GM19035 (cell line): ENCODE measurements at regions not wholly inside any gene's neighbourhood (a gene's known extent, or its start where the extent isn't known, plus 50 kb on each side); places are given as distances from the start of the nearest gene placed in this dataset.

Source experiments
- ATAC-seq: cut with Tn5 transposase; IDR thresholded peaks from one replicate; pipeline ENCODE4 v1.9.1; 2021; ENCODE audit not compliant: unreplicated experiment

- ATAC-seq: no peak
These were observed 599.1 kb downstream of the QKI start for GRCh38 chr6:164013480-164014208.

GRCh38 chr6:164011321-164011720, 596.8 kb downstream of the QKI start:
- no peak for ATAC-seq

- ATAC-seq: no peak
These were observed 596.1 kb downstream of the QKI start for GRCh38 chr6:164010441-164011103.

DNA sequence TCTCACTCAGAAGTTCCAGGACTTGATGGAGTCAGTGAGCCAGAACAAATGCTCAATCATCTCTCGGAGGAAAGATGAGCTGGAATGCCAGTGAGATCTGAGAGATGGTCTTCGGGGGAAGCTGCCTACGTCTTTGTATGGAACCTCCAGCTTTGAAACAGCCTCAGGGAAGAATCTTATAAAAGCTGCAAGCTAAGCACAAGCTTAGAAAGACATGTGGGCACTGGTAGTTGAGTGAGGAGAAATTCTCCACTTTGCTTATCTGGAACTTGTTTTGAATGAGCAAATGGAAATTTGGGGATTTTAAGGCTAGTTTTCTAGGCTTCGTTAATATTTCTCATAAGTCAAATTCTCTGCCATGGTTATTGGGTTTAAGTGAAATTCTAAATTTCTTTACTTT, 594.4 kb downstream of the QKI start:
- no peak for ATAC-seq

- ATAC-seq: no peak
These were observed 593.4 kb downstream of the QKI start for GRCh38 chr6:164007881-164008280.

DNA sequence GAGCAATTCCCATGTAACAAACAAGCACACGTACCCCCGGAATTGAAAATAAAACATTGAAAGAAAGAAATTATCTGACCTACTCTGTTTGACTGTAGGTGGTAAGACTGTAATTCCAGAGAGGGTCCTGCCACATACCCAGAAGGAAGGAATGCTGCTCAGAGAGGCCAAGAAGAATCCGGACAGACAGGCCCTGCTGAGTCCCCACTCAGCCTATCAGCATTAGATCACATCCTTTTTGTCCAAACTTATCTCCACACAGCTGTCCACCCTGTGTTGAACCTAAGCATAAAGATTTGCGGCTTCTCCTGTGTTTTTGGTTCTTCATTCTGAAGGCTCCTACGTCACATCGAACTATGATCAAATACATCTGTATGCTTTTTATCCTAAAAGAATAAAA, 591.9 kb downstream of the QKI start:
- no peak for ATAC-seq

DNA sequence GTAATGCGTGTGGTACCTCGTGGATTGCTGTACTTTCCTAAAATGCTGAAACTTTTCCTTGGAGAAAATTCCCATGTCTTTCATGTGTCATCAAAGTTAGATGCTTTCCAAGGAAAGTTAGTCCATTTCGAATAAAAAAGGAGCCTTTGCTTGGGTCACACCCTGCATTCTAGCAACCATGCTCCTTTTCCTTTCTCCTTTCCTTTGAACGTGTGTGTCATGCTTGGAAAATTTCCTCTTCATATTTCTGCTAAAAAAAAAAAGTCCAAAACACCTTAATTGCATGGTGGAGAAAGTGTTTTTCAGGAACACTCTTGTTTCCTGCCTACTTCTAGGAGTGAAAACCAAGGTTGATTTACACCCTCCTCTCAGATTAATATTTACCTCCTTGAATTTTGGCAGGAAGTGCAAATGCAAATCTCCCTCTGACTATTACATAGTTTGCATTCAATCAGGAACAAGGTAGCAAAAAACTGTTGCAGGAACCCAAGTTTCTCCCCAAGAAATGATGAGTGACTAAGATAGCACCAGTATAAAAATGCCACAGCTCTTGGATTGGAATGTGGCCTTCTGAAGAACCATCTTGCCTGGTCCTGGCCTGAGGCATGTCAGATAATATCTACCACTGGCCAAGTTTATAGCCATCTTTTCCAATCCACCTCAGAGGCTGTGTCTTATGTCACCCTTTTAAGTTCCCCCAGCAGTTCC, 590.6 kb downstream of the QKI start:
- no peak for ATAC-seq

GRCh38 chr6:164000276-164000675, 585.8 kb downstream of the QKI start:
- ATAC-seq: no peak

DNA sequence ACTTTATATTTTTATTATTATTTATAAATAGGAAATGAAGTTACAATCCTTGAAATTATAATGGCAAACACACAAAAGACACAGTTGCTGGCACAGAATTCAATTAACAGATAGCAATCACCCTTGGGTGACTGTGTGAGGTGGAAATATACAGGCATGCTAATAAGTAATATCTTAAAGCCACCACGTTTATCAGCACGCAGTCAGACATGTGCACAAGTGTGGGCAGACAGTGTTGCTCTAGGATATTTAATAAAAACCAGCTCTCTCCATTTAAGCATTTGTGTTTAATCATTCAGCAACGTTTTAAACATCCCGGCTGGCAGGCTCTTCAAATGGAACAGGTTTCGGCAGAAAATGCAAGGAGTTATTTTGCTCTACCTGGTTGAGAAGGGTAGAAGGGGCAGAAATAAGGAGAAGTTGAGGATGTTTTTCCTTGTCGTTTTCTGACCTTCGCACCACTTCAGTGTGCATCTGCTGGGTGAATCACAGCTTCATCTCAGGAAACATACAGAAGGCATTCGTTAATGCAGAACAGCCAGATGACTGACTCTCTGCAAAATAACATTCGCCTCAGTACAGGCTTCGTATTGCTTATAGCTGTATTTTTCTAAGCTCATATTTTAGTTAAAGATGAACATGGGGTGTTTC, 585.1 kb downstream of the QKI start:
- ATAC-seq: no peak

GRCh38 chr6:163998496-163998895, 584.0 kb downstream of the QKI start:
- ATAC-seq: no peak

GRCh38 chr6:163996491-163996890, 582.0 kb downstream of the QKI start:
- no peak for ATAC-seq

- ATAC-seq: no peak
These were observed 580.0 kb downstream of the QKI start for GRCh38 chr6:163994566-163994965.

DNA sequence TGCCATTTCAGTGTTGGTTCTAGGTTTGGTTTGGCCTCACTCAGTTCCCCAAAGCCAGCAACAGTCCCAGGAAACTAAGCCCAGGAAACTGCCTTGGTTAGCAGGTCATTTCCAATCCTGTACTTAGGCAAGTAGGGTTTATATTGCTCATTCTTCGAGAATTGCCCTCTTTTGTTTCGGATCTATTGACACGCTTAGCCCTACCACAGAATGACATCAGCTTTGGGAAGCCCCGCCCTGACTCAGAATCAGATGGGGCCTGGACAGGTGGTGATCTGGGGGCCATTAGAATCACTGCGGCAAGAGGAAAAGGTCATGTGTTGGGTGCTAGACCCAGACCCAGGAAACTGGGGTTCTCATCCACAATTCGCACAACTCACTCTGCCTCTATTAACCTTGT, 578.2 kb downstream of the QKI start:
- ATAC-seq: no peak

- ATAC-seq: no peak
These were observed 577.5 kb downstream of the QKI start for GRCh38 chr6:163992056-163992455.

GRCh38 chr6:163991321-163991720, 576.8 kb downstream of the QKI start:
- ATAC-seq: no peak

GRCh38 chr6:163986313-163986712, 571.8 kb downstream of the QKI start:
- ATAC-seq: no peak

DNA sequence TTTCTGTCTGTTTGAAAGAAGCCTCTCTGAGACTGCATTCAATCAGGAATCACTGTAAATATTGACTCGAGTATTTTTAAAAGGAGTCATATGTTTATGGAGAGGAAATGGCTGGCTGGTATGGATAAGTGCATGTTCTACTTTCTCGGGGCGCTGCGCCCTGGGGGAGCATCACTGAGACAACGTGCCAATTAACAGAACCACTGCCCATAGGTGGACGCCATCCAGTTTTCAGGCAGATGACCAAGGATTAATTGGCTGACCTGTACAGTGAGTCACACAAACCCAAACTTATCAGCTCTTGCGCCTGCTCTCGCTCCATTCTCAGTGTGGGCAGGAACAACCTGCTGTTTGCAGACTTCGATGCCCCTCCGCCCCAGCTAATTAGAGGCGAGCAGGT, 571.2 kb downstream of the QKI start:
- no peak for ATAC-seq

GRCh38 chr6:163985040-163985439, 570.5 kb downstream of the QKI start:
- ATAC-seq: no peak

DNA sequence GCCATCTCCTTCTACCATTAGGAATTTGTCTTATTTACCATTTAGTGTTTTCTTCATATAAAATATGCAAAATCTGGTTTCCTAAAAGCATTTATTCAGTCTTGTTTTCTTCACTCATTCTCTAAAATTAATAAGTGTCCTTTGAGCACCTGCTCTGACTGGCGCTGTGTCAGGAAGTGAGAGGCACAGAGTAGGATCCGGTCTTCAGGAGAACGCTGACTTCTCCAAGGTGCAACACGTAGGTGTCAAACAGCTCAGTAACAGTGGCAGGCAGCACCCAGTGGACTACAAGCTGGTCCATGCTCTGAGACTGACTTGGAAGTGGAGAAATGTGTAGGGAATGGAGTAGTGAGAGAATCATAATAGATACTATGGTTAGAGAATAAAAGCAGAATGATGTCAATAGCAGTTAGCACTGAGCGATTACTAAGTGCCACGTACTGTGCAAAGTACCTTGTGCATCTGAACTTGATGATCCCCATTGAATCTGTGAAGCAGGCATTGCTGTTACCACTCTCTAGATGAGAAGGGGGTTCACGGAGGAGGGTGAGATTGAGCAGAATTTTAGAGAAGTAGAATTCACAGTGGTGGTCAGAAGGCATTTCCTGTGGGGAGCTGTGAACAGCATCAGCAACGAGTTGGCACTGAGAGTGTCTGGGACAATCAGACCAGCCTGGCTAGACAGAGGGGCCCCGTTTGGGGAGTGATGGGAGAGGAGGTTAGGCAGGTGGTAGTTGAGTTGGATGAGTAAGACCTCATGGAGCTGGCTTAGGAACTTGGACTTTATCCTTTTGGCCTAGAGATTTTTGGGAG, 569.8 kb downstream of the QKI start:
- no peak for ATAC-seq

DNA sequence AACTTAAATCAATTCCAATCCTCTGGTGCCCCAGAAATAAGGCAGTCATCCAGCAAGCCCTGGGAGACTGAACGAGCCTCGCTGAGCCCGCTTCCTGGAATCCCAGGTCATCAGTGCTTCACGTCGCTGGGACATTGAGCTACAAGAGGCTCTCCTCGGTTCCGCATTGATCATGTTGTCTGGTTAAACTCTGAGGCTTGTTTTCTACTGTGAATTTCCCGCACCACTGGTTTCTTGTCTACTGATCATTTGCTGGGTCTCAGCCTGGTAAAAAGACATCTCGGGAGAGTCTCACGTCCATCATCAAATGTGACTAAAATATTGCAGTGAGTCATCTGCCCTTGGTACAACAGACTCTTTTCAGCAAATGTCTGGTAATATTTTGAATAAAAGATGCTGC, 569.2 kb downstream of the QKI start:
- no peak for ATAC-seq

DNA sequence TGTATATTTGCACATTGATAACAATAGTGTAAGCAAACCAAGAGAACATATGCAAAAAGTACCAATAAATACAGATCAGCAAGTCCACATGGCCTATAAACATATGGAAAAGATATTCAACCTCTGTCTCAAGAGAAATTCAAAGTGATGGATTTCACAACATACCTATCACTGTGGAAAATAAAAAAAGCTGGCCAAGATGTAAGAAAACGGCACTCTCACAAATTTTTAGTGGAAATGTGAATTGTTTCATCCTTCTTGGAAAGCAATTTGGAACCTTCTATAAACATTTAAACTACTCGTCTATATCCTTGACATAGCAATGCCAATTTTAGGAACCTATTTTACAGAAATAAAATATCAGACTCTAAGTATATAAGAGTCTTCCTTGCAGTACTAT, 559.8 kb downstream of the QKI start:
- no peak for ATAC-seq
